CD4-positive, alpha-beta T cell (primary cell): ENCODE measurements at regions not wholly inside any gene's neighbourhood (a gene's known extent, or its start where the extent isn't known, plus 50 kb on each side); places are given as distances from the start of the nearest gene placed in this dataset.

Experiments used
- ATAC-seq: fragments of 200-7000 bp; cut with Tn5 transposase; one replicate; pipeline ENCODE4 v1.10.0; 2022; ENCODE audit warnings: mild to moderate bottlenecking; ENCODE audit not compliant: poor library complexity
- CTCF ChIA-PET: fragments of 350-600 bp; sonication (Branson Sonifier 250); formaldehyde crosslinking; loops from one replicate; lab custom pipeline; 2021; ENCODE audit warnings: antibody characterized with exemption, inconsistent platforms; lab: Charles Lee
- POLR2A ChIA-PET: fragments of 350-600 bp; sonication (Branson Sonifier 250); formaldehyde crosslinking; loops from one replicate; lab custom pipeline; 2021; ENCODE audit warnings: antibody characterized with exemption, inconsistent platforms; lab: Charles Lee
- DNase-seq, 14 experiments: peaks; one replicate each; pipeline ENCODE4 v3.0.0-alpha.2; 2013 to 2020; ENCODE audit warnings: mixed read lengths in 2 of 14
- H3K27ac ChIP-seq, 2 donors: one replicate each; pipeline versions ENCODE4 v1.5.1 to v1.7.0; 2013; ENCODE audit warnings: low read length in 2 of 2, low read depth in 1 of 2, mild to moderate bottlenecking in 1 of 2
- H3K27me3 ChIP-seq, 2 experiments: 1 replicate in 1 of 2; 2 replicates in 1 of 2; pipeline versions ENCODE4 v1.6.1 to v1.7.0; 2013; ENCODE audit warnings: low read length in 2 of 2, control low read depth in 1 of 2, mild to moderate bottlenecking in 1 of 2, moderate library complexity in 1 of 2; ENCODE audit not compliant: insufficient read depth in 2 of 2, control insufficient read depth in 1 of 2
- H3K36me3 ChIP-seq: one replicate; pipeline ENCODE4 v1.6.1; 2013; ENCODE audit warnings: low read length, control low read depth; ENCODE audit not compliant: insufficient read depth
- H3K4me1 ChIP-seq: one replicate; pipeline ENCODE4 v1.6.1; 2013; ENCODE audit warnings: low read length, control low read depth; ENCODE audit not compliant: insufficient read depth
- H3K4me3 ChIP-seq: one replicate; pipeline ENCODE4 v1.5.1; 2013; ENCODE audit warnings: mild to moderate bottlenecking, low read length, moderate library complexity
- H3K9me3 ChIP-seq, 2 experiments: 1 replicate in 1 of 2; 2 replicates in 1 of 2; pipeline versions ENCODE4 v1.6.1 to v1.7.0; 2013; ENCODE audit warnings: low read length in 2 of 2, mild to moderate bottlenecking in 2 of 2, control low read depth in 1 of 2, moderate library complexity in 1 of 2; ENCODE audit not compliant: control insufficient read depth in 1 of 2, insufficient read depth in 1 of 2
- H3K27ac Mint-ChIP-seq: one replicate; pipeline ENCODE4 v1.8.0; 2020; ENCODE audit warnings: mixed read lengths
- H3K27me3 Mint-ChIP-seq: one replicate; pipeline ENCODE4 v1.8.0; 2021; ENCODE audit warnings: mixed read lengths
- H3K36me3 Mint-ChIP-seq: one replicate; pipeline ENCODE4 v1.8.0; 2021; ENCODE audit warnings: low read depth, mixed read lengths
- H3K4me1 Mint-ChIP-seq: one replicate; pipeline ENCODE4 v1.8.0; 2021; ENCODE audit warnings: low read depth, mixed read lengths
- H3K4me3 Mint-ChIP-seq: one replicate; pipeline ENCODE4 v1.8.0; 2020; ENCODE audit warnings: mild to moderate bottlenecking, mixed read lengths
- H3K9me3 Mint-ChIP-seq: one replicate; pipeline ENCODE4 v1.8.0; 2020; ENCODE audit warnings: mixed read lengths
- CTCF ChIP-seq: fragments of 200-600 bp; IDR thresholded peaks from one replicate; pipeline ENCODE4 v1.8.0; 2022; ENCODE audit warnings: antibody characterized with exemption, mild to moderate bottlenecking
- intact Hi-C, 2 experiments: fragments of 100-400 bp; cut with DNase I in 1 of 2; cut with micrococcal nuclease in 1 of 2; formaldehyde crosslinking; loops; one replicate each; pipeline versions ENCODE4 v1.15.1 to v1.9.0; 2023 to 2025; cut with DNase I, micrococcal nuclease

- no peaks in the 10 kb centered on the region for H3K27me3 Mint-ChIP-seq
- Histone ChIP-seq H3K9me3 (peaks cover 6 to 8% of the 10 kb centered on the region in 2 experiments), H3K4me3 (no peak overlapping the region), H3K36me3 (no peaks in the 10 kb centered on the region), H3K27me3 (no peaks in the 10 kb centered on the region), H3K27ac (no peak overlapping the region), H3K4me1 (peaks cover 6% of the 10 kb centered on the region)
- CTCF ChIA-PET: no interaction called here
- peaks cover 15% of the 10 kb centered on the region for H3K4me1 Mint-ChIP-seq
- no peak overlapping the region for H3K4me3 Mint-ChIP-seq
- no peak for TF ChIP-seq CTCF
- DNase-seq (no peak), ATAC-seq (no peak)
- intact Hi-C loops: no loop called here
- no peaks in the 10 kb centered on the region for H3K36me3 Mint-ChIP-seq
- POLR2A ChIA-PET: no interaction called here
- H3K27ac Mint-ChIP-seq: no peak overlapping the region
- H3K9me3 Mint-ChIP-seq: no peaks in the 10 kb centered on the region
Observed at GRCh38 chr5:142474431-142475094, 149.7 kb upstream of the SPRY4 start.

GRCh38 chr5:142473038-142473437, 148.2 kb upstream of the SPRY4 start:
- no peaks in the 10 kb centered on the region for H3K9me3 Mint-ChIP-seq
- H3K27ac ChIP-seq: no peak overlapping the region
- TF ChIP-seq CTCF: no peak
- H3K4me1 ChIP-seq: peaks cover 6% of the 10 kb centered on the region
- ATAC-seq (no peak), DNase-seq (no peak)
- no peaks in the 10 kb centered on the region for H3K9me3 ChIP-seq
- ChIA-PET POLR2A (no interaction called here), CTCF (no interaction called here)
- no peaks in the 10 kb centered on the region for H3K36me3 ChIP-seq
- H3K36me3 Mint-ChIP-seq: no peaks in the 10 kb centered on the region
- H3K4me3 Mint-ChIP-seq: no peak overlapping the region
- no peaks in the 10 kb centered on the region for H3K27me3 ChIP-seq
- no peak overlapping the region for H3K4me3 ChIP-seq
- H3K27ac Mint-ChIP-seq: no peak overlapping the region
- intact Hi-C loops: no loop called here
- peaks cover 15% of the 10 kb centered on the region for H3K4me1 Mint-ChIP-seq
- H3K27me3 Mint-ChIP-seq: no peaks in the 10 kb centered on the region

- no peaks in the 10 kb centered on the region for H3K27me3 ChIP-seq
- TF ChIP-seq CTCF: no peak
- no peak overlapping the region for H3K4me3 ChIP-seq
- DNase-seq (peak in 12 of 14 experiments; percentile 3 to 55 (median 13)), ATAC-seq (peak; percentile 95)
- intact Hi-C loops: no loop called here
- H3K4me1 Mint-ChIP-seq: peaks cover 15% of the 10 kb centered on the region
- no peaks in the 10 kb centered on the region for H3K9me3 ChIP-seq
- no peaks in the 10 kb centered on the region for H3K36me3 ChIP-seq
- no peaks in the 10 kb centered on the region for H3K27me3 Mint-ChIP-seq
- POLR2A ChIA-PET: no interaction called here
- no peak overlapping the region for H3K4me3 Mint-ChIP-seq
- no peaks in the 10 kb centered on the region for H3K9me3 Mint-ChIP-seq
- H3K36me3 Mint-ChIP-seq: no peaks in the 10 kb centered on the region
- H3K4me1 ChIP-seq: peaks cover 6% of the 10 kb centered on the region
- CTCF ChIA-PET: no interaction called here
- H3K27ac ChIP-seq: no peak overlapping the region
- peak overlapping the region; percentile 29 for H3K27ac Mint-ChIP-seq
Observed at GRCh38 chr5:142472306-142472951, 147.6 kb upstream of the SPRY4 start.
